SK-N-SH (cell line): ENCODE measurements at regions not wholly inside any gene's neighbourhood (a gene's known extent, or its start where the extent isn't known, plus 50 kb on each side); places are given as distances from the start of the nearest gene placed in this dataset.

ENCODE experiments used
- CTCF ChIA-PET: fragments of 300-600, 350-600 bp; formaldehyde crosslinking; extraction: SDS; loops from one replicate; lab custom pipeline; 2021; lab: Yijun Ruan, JAX
- POLR2A ChIA-PET: fragments of 350-600 bp; sonication (Branson Sonifier 250); formaldehyde crosslinking; extraction: SDS; loops from one replicate; lab custom pipeline; 2020; ENCODE audit warnings: antibody characterized with exemption, inconsistent platforms; lab: Yijun Ruan, JAX
- DNase-seq: peaks from one replicate; pipeline ENCODE4 v3.0.0; 2012
- H2AFZ ChIP-seq: fragments of 200-600 bp; sonication (generic); 2 replicates; pipeline ENCODE4 v1.8.1; 2016; ENCODE audit warnings: antibody characterized with exemption, mild to moderate bottlenecking, low read depth
- H3F3A ChIP-seq: fragments of 200-600 bp; sonication (generic); replicated peaks from 2 replicates; pipeline ENCODE3; 2016; ENCODE audit warnings: antibody characterized with exemption, mild to moderate bottlenecking; ENCODE audit not compliant: insufficient read depth
- H3K27ac ChIP-seq, 2 experiments: fragments of 200-500 bp in 1 of 2; fragments of 200-600 bp in 1 of 2; sonication (Bioruptor generic) in 1 of 2; sonication (generic), shearing (Covaris generic) in 1 of 2; 2 replicates each; pipeline versions ENCODE4 v1.5.1 to v1.6.1; 2014 to 2016; ENCODE audit warnings: low read depth in 2 of 2, inconsistent platforms in 1 of 2, low read length in 1 of 2, mild to moderate bottlenecking in 1 of 2, mixed read lengths in 1 of 2
- H3K27me3 ChIP-seq: fragments of 200-600 bp; sonication (generic), shearing (Covaris generic); 2 replicates; pipeline ENCODE4 v1.6.1; 2016; ENCODE audit warnings: mixed run types; ENCODE audit not compliant: insufficient read depth
- H3K36me3 ChIP-seq, 2 experiments: fragments of 200-500 bp in 1 of 2; fragments of 200-600 bp in 1 of 2; sonication (Bioruptor generic) in 1 of 2; sonication (generic) in 1 of 2; replicated peaks in 1 of 2; 2 replicates each; pipeline versions ENCODE3 to v1.5.1; 2014 to 2016; ENCODE audit warnings: low read length in 1 of 2, mild to moderate bottlenecking in 1 of 2; ENCODE audit not compliant: insufficient read depth in 2 of 2, control insufficient read depth in 1 of 2
- H3K4me1 ChIP-seq, 2 experiments: fragments of 200-500 bp in 1 of 2; fragments of 200-600 bp in 1 of 2; sonication (Bioruptor generic) in 1 of 2; sonication (generic), shearing (Covaris generic) in 1 of 2; 2 replicates each; pipeline versions ENCODE4 v1.5.1 to v1.6.1; 2014 to 2016; ENCODE audit warnings: low read depth in 1 of 2, low read length in 1 of 2, mixed run types in 1 of 2; ENCODE audit not compliant: insufficient read depth in 2 of 2, control insufficient read depth in 1 of 2
- H3K4me2 ChIP-seq: fragments of 200-600 bp; sonication (generic), shearing (Covaris generic); 2 replicates; pipeline ENCODE4 v1.6.1; 2017; ENCODE audit warnings: mixed run types
- H3K4me3 ChIP-seq, 2 experiments: fragments of 200-500 bp in 1 of 2; fragments of 200-600 bp in 1 of 2; sonication (Bioruptor generic) in 1 of 2; sonication (generic), shearing (Covaris generic) in 1 of 2; 2 replicates each; pipeline versions ENCODE4 v1.5.1 to v1.8.1; 2014 to 2016; ENCODE audit warnings: low read depth in 2 of 2, inconsistent platforms in 1 of 2, low read length in 1 of 2, mild to moderate bottlenecking in 1 of 2, mixed read lengths in 1 of 2, moderate library complexity in 1 of 2
- H3K79me2 ChIP-seq: fragments of 200-600 bp; sonication (generic); 2 replicates; pipeline ENCODE4 v1.8.1; 2017; ENCODE audit warnings: mild to moderate bottlenecking; ENCODE audit not compliant: insufficient read depth
- H3K9ac ChIP-seq: fragments of 200-600 bp; sonication (generic); 2 replicates; pipeline ENCODE4 v1.6.1; 2017; ENCODE audit warnings: mixed run types
- H3K9me2 ChIP-seq: fragments of 200-600 bp; sonication (generic); 2 replicates; pipeline ENCODE4 v1.6.1; 2017; ENCODE audit warnings: mixed run types
- H3K9me3 ChIP-seq: fragments of 200-600 bp; sonication (generic); 2 replicates; pipeline ENCODE4 v1.6.1; 2017; ENCODE audit warnings: mixed run types, mild to moderate bottlenecking, moderate library complexity
- H4K20me1 ChIP-seq: fragments of 200-600 bp; sonication (generic); 2 replicates; pipeline ENCODE4 v1.6.1; 2017; ENCODE audit warnings: mild to moderate bottlenecking, mixed run types; ENCODE audit not compliant: insufficient read depth
- EP300 ChIP-seq, 2 experiments: IDR thresholded peaks; 2 replicates each; pipeline versions ENCODE4 v1.4.0 to v1.6.1; 2012; ENCODE audit warnings: borderline replicate concordance in 1 of 2, low read depth in 1 of 2, low read length in 1 of 2
- GATA2 ChIP-seq: sonication (generic); formaldehyde crosslinking; IDR thresholded peaks from 2 replicates; pipeline ENCODE4 v1.5.0; 2020; ENCODE audit warnings: mild to moderate bottlenecking, missing genetic modification reagents
- JUND ChIP-seq: IDR thresholded peaks from 2 replicates; pipeline ENCODE4 v1.4.0; 2012
- MEF2A ChIP-seq: IDR thresholded peaks from 2 replicates; pipeline ENCODE4 v1.4.0; 2012; ENCODE audit warnings: low read depth, borderline replicate concordance
- NRF1 ChIP-seq: IDR thresholded peaks from 2 replicates; pipeline ENCODE4 v1.6.1; 2012; ENCODE audit warnings: low read depth, mild to moderate bottlenecking, low read length
- PBX3 ChIP-seq: IDR thresholded peaks from 2 replicates; pipeline ENCODE4; 2012
- RAD21 ChIP-seq: IDR thresholded peaks from 2 replicates; pipeline ENCODE4 v1.6.1; 2012; ENCODE audit warnings: mild to moderate bottlenecking, low read length
- REST ChIP-seq: IDR thresholded peaks from 2 replicates; pipeline ENCODE4 v1.6.1; 2012; ENCODE audit warnings: mild to moderate bottlenecking, low read depth, low read length, moderate library complexity
- SMC3 ChIP-seq: IDR thresholded peaks from 2 replicates; pipeline ENCODE4 v1.6.1; 2012; ENCODE audit warnings: low read depth, low read length, improper control_type of control experiment
- USF1 ChIP-seq: IDR thresholded peaks from 2 replicates; pipeline ENCODE4 v1.4.0; 2012; ENCODE audit warnings: low read depth, borderline replicate concordance
- USF2 ChIP-seq: fragments of 150-350 bp; IDR thresholded peaks from 2 replicates; pipeline ENCODE4 v1.6.1; 2017; ENCODE audit warnings: antibody characterized with exemption, low read length, low read depth, borderline replicate concordance
- YY1 ChIP-seq: IDR thresholded peaks from 2 replicates; pipeline ENCODE4 v1.4.0; 2012; ENCODE audit warnings: low read depth, mild to moderate bottlenecking
- WGBS: methylation state at CpG from one replicate; pipeline ENCODE4 v1.1.6; 2017; ENCODE audit warnings: low lambda C conversion rate; 5-methylcytosine and 5-hydroxymethylcytosine counted together

GRCh38 chr2:7841751-7842150 lies 840.1 kb upstream of the ID2 start:
- CTCF ChIA-PET = interaction anchor here (1.4 kb wide), 1 partner anchor 852 kb away, joined by 3 read pairs; no protein-coding TSS in a partner anchor
- 54% methylated on average over 2 of the region's 2 CpGs for WGBS
- Histone ChIP-seq H3K4me3 (no peak overlapping the region), H2AFZ (no peak overlapping the region), H3K9me3 (no peaks in the 10 kb centered on the region), H3K9me2 (no peaks in the 10 kb centered on the region), H3K27ac (no peak overlapping the region), H3K4me2 (no peak overlapping the region), H3K27me3 (no peaks in the 10 kb centered on the region), H3K36me3 (no peaks in the 10 kb centered on the region), H3F3A (no peaks in the 10 kb centered on the region), H3K4me1 (no peaks in the 10 kb centered on the region; a peak in 1 of 4 replicates), H3K79me2 (no peaks in the 10 kb centered on the region), H4K20me1 (no peaks in the 10 kb centered on the region), H3K9ac (no peak overlapping the region)
- POLR2A ChIA-PET = no interaction called here
- DNase-seq = no peak
- TF ChIP-seq SMC3 (no peak), USF1 (no peak), USF2 (no peak), EP300 (IDR thresholded peaks at IDR 0.05; ENCODE audit: borderline replicate concordance in 1 of 2, low read depth in 1 of 2, low read length in 1 of 2) (no peak), YY1 (no peak), NRF1 (no peak), GATA2 (CRISPR knock-in tag) (no peak), MEF2A (no peak), REST (no peak)

GRCh38 chr2:7844414-7844965 lies 837.4 kb upstream of the ID2 start:
- H3K36me3 ChIP-seq = no peaks in the 10 kb centered on the region
- no peaks in the 10 kb centered on the region for H4K20me1 ChIP-seq
- no peak overlapping the region for H3K4me2 ChIP-seq
- no peak overlapping the region for H3K9ac ChIP-seq
- no peaks in the 10 kb centered on the region for H3K27me3 ChIP-seq
- no peak overlapping the region for H3K4me3 ChIP-seq
- 84% methylated on average over 9 of the region's 9 CpGs for WGBS
- H3K9me2 ChIP-seq = no peaks in the 10 kb centered on the region
- no peaks in the 10 kb centered on the region for H3K79me2 ChIP-seq
- no peaks in the 10 kb centered on the region for H3K9me3 ChIP-seq
- no peak for DNase-seq
- no peak for TF ChIP-seq RAD21
- no peak for TF ChIP-seq USF1
- TF ChIP-seq JUND = no peak
- no peak for TF ChIP-seq PBX3
- TF ChIP-seq EP300 (IDR thresholded peaks at IDR 0.05; ENCODE audit: borderline replicate concordance in 1 of 2, low read depth in 1 of 2, low read length in 1 of 2) = no peak
- H2AFZ ChIP-seq = no peak overlapping the region
- H3F3A ChIP-seq = no peaks in the 10 kb centered on the region
- ChIA-PET POLR2A (no interaction called here), CTCF (interaction anchor here (0.6 to 0.9 kb wide), 2 partner anchors 14 to 345 kb away, joined by 3 to 4 read pairs; no protein-coding TSS in a partner anchor)
- H3K4me1 ChIP-seq = peaks cover 0 to 15% of the 10 kb centered on the region in 2 experiments; a peak in 3 of 4 replicates
- no peak overlapping the region for H3K27ac ChIP-seq
